Jurkat, Clone E6-1 (cell line): ENCODE measurements at regions not wholly inside any gene's neighbourhood (a gene's known extent, or its start where the extent isn't known, plus 50 kb on each side); places are given as distances from the start of the nearest gene placed in this dataset.

ENCODE experiments used
- DNase-seq: peaks from one replicate; pipeline ENCODE4 v3.0.0-alpha.2; 2011; ENCODE audit warnings: low read depth, low spot score
- H3K4me3 ChIP-seq: 2 replicates; pipeline ENCODE4 v1.5.1; 2011; ENCODE audit warnings: mild to moderate bottlenecking, low read length, control low read depth, moderate library complexity

- H3K4me3 ChIP-seq, result no peak overlapping the region
- DNase-seq, result no peak
These were observed 232.2 kb upstream of the FMR1 start for GRCh38 chrX:147679356-147680005.

DNA sequence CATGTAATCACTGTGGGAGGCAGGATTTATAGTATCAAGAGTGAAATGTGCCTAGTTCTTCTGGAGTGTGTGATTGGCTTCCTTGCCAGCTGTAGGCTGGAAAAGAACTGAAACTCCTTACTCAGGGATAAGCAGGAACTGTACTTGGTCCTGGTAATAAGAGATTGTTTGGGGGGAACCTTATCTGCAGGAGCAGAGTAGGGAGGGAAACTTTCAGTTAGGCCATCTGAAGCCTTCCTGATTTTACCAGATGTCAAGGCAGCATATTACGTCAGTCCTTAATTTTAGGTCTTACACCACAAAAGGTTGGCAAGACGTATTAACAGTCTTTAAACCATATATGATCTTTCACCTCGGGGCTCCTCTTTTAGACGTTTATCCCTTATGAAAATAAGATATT, 231.5 kb upstream of the FMR1 start:
- H3K4me3 ChIP-seq, result no peak overlapping the region
- no peak for DNase-seq

DNA sequence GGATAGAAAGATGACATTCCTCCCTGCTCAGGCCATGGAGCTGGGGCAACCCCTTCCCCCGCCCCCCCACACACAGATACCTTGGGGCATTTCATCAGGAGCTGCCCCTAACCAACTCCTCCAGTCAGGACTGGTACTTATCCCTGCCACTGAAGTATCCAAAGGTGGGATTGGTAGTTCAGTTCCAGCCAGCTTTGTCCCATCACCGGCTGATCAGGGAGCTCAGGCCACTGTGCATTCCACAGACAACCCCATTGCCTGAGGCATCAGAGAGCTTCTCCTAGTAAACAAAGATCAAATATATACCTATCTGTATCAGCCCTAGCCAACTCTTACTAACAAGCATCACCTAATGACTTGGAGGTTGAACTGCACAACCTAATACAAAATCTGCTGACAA, 218.2 kb upstream of the FMR1 start:
- no peak for DNase-seq

DNA sequence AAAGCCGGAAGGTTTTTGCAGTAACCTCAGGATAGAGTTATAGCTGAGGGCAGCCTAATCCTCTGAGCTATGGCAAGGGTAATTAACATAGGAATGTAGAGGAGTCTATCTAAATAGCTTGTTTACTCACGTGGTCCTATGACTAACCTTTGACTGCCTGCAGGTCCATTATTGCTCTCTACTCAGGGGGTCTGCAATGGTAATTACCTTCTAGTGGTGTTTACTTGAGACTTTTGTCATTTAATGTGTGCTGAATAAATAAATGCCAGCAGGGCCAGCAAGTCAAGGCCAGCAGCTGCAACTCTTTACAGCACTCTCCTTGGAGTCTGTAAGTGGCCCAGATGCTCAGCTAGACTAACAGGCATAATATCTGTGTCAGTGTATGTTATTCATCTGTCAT, 212.7 kb upstream of the FMR1 start:
- no peak overlapping the region for H3K4me3 ChIP-seq
- no peak for DNase-seq

More for the DNA sequence above, 218.2 kb upstream of the FMR1 start:
- no peak overlapping the region for H3K4me3 ChIP-seq

DNA sequence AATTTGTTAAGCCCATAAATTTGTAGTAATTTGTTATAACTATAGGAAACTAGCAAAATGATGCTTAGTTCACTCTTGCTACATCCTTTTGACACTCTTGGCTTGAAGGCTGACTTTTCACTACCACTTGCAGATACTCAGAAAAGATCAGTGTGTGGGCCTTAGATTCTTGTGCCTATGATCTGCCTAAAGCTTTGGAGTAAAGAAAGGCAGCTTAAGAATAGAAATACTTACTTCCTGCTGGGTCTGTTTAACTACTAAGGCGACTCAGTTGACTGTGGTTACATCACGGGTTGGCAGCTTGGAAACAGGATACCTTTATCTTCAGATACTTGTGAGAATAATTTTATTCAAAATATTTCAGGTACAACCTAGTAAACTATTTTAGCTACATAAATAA, 201.4 kb upstream of the FMR1 start:
- H3K4me3 ChIP-seq, result no peak overlapping the region
- DNase-seq, result no peak

- DNase-seq, result no peak
- no peak overlapping the region for H3K4me3 ChIP-seq
These were observed 178.3 kb upstream of the FMR1 start for GRCh38 chrX:147733369-147733768.

GRCh38 chrX:147735364-147735763, 176.4 kb upstream of the FMR1 start:
- no peak for DNase-seq
- no peak overlapping the region for H3K4me3 ChIP-seq

- H3K4me3 ChIP-seq, result no peak overlapping the region
- DNase-seq, result no peak
These were observed 175.7 kb upstream of the FMR1 start for GRCh38 chrX:147736045-147736444.

GRCh38 chrX:147737690-147738089, 174.0 kb upstream of the FMR1 start:
- DNase-seq, result peak; percentile 35
- no peak overlapping the region for H3K4me3 ChIP-seq

GRCh38 chrX:147738265-147738664, 173.5 kb upstream of the FMR1 start:
- peak; percentile 60 for DNase-seq
- H3K4me3 ChIP-seq, result no peak overlapping the region

DNA sequence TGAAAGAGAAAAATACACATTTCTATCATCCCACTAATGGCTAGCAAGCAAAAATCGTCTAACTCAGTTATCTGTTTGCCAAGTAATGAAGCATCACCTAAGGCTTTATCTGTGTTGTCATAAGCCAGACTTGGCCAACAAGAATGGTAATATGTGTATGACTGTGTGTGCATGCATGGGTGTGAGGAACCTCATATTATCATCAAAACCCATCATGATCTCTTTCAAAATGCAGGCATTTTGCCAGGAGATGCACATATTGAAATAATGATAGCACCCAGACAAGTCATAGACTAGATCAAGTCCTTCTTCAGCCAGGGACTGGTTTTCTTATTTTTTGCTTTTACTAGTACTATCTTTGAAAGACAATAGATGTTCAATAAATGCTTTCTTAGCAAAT, 172.5 kb upstream of the FMR1 start:
- H3K4me3 ChIP-seq, result no peak overlapping the region
- no peak for DNase-seq

DNA sequence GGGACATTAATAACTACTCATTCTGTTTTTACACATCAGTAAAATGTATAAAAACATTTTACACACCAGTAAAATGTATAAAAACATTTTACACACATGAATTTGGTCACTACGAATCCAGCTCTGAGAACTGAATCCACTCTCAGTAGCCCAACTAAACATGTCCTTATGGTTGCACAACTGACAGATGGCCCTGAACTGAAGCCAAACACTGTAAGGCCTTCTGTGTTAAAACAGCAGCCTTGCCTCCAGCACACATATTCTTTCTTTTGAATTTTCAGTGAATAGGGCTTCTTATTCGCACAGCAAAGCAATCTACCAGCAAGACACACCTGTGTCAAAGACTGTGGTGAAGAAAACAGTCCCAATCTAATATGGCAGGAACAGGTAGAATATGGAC, 169.9 kb upstream of the FMR1 start:
- no peak overlapping the region for H3K4me3 ChIP-seq
- DNase-seq, result no peak

DNA sequence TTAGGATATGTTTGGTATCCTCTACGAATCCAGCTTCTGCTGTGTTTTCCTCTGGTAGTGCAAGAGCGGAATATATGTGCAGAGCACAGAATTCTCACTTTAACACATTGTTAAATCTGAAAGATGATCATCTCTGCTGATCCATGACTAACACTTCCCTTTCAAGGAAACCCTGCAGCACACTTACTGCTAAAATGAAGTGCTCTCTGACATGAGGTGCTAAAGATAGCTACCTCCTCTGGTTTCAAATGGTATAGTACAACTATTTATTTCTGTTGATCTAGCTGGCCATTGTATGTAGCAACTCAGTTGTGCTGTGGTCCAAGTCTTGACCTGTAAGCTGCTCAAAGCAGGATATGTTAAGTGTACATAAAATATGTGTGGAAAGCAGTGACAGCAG, 162.4 kb upstream of the FMR1 start:
- no peak for DNase-seq
- no peak overlapping the region for H3K4me3 ChIP-seq

DNA sequence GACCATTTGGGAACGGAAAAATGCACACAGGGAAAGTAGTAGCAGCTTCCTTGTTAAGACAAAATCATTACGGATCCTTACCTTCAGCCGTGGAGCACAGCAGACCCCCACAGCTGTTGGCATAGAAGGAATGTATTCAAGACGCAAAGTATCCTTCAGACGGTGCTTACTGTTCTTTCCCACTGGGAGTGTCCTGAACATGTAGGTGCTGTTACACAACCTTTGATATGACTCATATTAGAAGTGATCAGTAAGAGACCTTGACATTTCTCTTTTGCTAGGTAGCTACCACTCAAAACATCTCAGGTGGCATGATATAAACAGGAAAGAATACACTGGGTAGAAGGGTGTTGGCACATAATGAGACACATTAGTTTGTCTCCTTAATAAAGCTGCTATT, 154.0 kb upstream of the FMR1 start:
- DNase-seq, result no peak

DNA sequence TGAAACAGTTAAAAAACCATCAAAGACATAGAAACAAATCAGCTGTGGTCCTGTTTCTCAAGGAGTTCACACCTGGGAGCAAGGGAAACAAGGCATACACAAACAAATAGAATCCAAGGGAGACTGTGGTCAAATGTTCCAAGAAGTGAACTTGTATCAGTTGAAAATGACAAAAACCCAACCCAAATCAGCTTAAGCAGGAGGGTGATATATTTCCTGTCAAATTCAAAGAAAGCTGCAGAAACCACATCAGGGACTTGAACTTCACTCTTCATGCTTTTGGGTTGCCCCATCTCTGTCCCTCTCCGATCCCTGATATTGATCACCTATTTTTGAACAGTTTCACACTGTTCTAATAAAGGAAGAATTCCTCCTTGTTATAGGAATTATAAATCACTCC, 148.6 kb upstream of the FMR1 start:
- no peak overlapping the region for H3K4me3 ChIP-seq
- no peak for DNase-seq

More for the DNA sequence above, 154.0 kb upstream of the FMR1 start:
- H3K4me3 ChIP-seq, result no peak overlapping the region

GRCh38 chrX:147764868-147765267, 146.9 kb upstream of the FMR1 start:
- H3K4me3 ChIP-seq, result no peak overlapping the region
- DNase-seq, result no peak

- no peak for DNase-seq
- H3K4me3 ChIP-seq, result no peak overlapping the region
These were observed 140.9 kb upstream of the FMR1 start for GRCh38 chrX:147770858-147771257.

DNA sequence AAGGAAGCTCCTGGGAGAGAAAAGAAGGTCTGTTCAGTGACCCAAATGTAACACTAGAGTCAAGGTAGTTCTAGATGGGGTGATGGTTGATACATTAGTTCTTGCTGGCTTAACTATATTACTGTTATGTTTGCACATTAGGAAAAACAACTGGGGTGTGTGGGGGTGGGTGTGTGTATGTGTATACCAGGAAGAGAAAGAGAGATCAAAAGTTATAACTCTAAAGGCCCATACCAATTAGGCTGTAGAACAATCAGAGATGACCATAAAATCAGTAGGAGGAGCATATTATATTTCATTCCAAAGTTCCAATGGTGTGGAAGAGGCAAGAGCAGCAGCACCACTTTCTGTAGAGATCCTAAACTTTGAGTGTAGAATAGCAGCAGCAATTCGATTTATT, 134.7 kb upstream of the FMR1 start:
- no peak for DNase-seq
- no peak overlapping the region for H3K4me3 ChIP-seq

- no peak overlapping the region for H3K4me3 ChIP-seq
- DNase-seq, result no peak
These were observed 132.5 kb upstream of the FMR1 start for GRCh38 chrX:147779173-147779572.

GRCh38 chrX:147781844-147782243, 129.9 kb upstream of the FMR1 start:
- H3K4me3 ChIP-seq, result no peak overlapping the region
- DNase-seq, result no peak

DNA sequence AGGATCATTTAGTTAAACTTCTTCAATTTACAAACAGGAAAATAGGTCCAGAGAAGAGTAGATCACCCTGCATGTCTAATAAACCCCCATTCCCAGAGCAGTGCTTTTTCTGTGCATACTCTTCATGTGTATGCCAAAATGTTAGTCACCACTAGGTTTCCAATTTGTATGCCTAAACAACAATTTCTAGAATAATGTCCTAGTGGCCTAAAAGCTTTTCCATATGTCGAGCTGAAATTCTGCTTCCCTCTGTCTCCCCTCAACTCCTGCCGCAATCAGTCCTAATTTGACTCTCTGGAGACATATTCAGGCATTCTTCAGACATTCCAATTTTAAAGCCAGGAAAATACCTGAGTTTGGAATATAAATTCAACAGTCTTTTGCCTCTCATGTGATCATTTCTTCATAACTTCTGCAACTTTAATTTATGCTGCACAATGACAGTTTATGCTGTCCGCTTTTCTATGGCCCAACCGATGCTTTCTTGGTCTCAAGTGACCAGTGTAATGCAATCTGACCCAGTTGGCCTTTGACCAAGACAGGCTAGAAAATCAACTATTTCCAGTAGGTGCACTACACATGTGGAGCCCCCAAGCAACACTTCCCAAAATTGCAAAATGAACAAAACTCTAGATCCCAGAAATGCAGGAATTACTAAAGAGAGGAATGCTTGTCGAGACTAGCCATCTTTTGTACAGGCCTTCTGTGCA, 122.9 kb upstream of the FMR1 start:
- H3K4me3 ChIP-seq, result no peak overlapping the region
- no peak for DNase-seq
